ENCODE measurements at regions not wholly inside any gene's neighbourhood (a gene's known extent, or its start where the extent isn't known, plus 50 kb on each side); places are given as distances from the start of the nearest gene placed in this dataset.

- TF ChIP-seq EZH2 (IDR thresholded peaks at IDR 0.05; ENCODE audit: borderline replicate concordance, insufficient read depth, low read depth, low read length, poor library complexity, severe bottlenecking), result no peak
- TF ChIP-seq CTCF (IDR thresholded peaks at IDR 0.05), result no peak
Measured at GRCh38 chr10:37467246-37467645, 341.8 kb downstream of the ANKRD30A start.
